Neural crest cell (in vitro differentiated cells): ENCODE measurements at regions not wholly inside any gene's neighbourhood (a gene's known extent, or its start where the extent isn't known, plus 50 kb on each side); places are given as distances from the start of the nearest gene placed in this dataset.

Experiments
- DNase-seq: peaks from one replicate; pipeline ENCODE4 v3.0.0; 2021; ENCODE audit warnings: low read depth, mixed read lengths, low spot score
- H3K27ac Mint-ChIP-seq: one replicate; pipeline ENCODE4 v1.8.0; 2021; ENCODE audit warnings: mild to moderate bottlenecking, mixed read lengths; ENCODE audit not compliant: unreplicated experiment
- H3K27me3 Mint-ChIP-seq: 2 replicates; pipeline ENCODE4 v1.8.0; 2021; ENCODE audit warnings: low read depth, mild to moderate bottlenecking, mixed read lengths
- H3K36me3 Mint-ChIP-seq: 2 replicates; pipeline ENCODE4 v1.8.0; 2021; ENCODE audit warnings: low read depth, mild to moderate bottlenecking, mixed read lengths
- H3K4me1 Mint-ChIP-seq: 2 replicates; pipeline ENCODE4 v1.8.0; 2021; ENCODE audit warnings: mixed read lengths
- H3K4me3 Mint-ChIP-seq: one replicate; pipeline ENCODE4 v1.8.0; 2021; ENCODE audit warnings: mild to moderate bottlenecking, mixed read lengths
- H3K9me3 Mint-ChIP-seq: 2 replicates; pipeline ENCODE4 v1.8.0; 2021; ENCODE audit warnings: mixed read lengths
- TF ChIP-seq, protein P1 (sequence below): fragments of 200-600 bp; sonication (generic); conservative IDR thresholded peaks from 2 replicates; pipeline ENCODE4 v1.5.0; 2021; ENCODE audit warnings: antibody characterized with exemption, mild to moderate bottlenecking

DNA sequence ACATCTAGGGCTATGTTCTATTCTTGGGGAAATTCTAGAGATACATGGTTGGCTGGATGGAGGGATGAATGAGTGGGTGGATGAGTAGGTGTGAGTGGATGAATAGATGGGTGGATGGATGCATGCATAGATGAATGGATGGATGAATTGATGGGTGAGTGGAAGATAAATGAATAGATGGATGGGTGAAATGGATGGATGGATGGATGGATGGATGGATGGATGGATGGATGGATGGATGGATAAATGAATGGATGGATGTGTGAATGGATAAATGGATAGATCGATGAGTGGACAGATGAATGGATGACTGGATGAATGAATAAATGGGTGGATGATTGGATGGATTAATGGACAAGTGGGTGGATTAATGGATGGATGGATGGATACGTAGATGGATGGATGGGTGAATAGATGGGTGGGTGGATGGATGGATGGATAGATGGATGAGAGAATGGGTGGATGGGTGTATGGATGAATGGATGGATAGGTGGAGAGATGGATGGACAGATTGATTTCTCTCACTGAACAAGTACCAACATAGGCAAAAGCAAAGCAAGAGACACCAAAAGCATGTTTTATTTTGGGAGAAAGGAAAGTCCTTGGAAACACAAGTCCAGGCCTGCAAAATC lies 143.2 kb downstream of the TSHZ3 start:
- DNase-seq = no peak
- H3K36me3 Mint-ChIP-seq = no peaks in the 10 kb centered on the region
- TF ChIP-seq, protein P1, sequence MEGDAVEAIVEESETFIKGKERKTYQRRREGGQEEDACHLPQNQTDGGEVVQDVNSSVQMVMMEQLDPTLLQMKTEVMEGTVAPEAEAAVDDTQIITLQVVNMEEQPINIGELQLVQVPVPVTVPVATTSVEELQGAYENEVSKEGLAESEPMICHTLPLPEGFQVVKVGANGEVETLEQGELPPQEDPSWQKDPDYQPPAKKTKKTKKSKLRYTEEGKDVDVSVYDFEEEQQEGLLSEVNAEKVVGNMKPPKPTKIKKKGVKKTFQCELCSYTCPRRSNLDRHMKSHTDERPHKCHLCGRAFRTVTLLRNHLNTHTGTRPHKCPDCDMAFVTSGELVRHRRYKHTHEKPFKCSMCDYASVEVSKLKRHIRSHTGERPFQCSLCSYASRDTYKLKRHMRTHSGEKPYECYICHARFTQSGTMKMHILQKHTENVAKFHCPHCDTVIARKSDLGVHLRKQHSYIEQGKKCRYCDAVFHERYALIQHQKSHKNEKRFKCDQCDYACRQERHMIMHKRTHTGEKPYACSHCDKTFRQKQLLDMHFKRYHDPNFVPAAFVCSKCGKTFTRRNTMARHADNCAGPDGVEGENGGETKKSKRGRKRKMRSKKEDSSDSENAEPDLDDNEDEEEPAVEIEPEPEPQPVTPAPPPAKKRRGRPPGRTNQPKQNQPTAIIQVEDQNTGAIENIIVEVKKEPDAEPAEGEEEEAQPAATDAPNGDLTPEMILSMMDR = no peak
- no peak overlapping the region for H3K4me3 Mint-ChIP-seq
- no peak overlapping the region for H3K27ac Mint-ChIP-seq
- H3K4me1 Mint-ChIP-seq = no peaks in the 10 kb centered on the region
- peaks cover 5% of the 10 kb centered on the region for H3K9me3 Mint-ChIP-seq
- H3K27me3 Mint-ChIP-seq = peaks cover 45% of the 10 kb centered on the region

DNA sequence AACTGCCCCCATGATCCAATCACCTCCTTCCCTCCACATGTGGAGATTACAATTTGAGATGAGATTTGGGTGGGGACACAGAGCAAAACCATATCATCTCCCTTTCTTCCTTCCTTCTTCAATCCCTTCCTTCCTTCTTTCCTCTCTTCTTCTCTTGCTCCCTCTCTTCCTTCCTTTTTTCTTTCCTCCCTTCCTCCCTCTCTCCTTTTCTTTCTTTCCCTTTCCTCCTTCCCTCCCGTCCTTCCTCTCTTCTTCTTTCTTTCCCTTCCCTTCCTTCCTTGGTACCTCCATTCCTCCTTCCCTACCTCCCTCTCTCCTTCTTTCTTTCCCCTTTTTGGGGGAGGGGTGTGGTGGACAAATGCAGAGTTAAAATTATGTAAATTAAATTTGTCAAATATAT lies 145.1 kb downstream of the TSHZ3 start:
- no peak for DNase-seq
- no peaks in the 10 kb centered on the region for H3K36me3 Mint-ChIP-seq
- H3K27ac Mint-ChIP-seq = no peak overlapping the region
- TF ChIP-seq, protein P1 = no peak
- peaks cover 11% of the 10 kb centered on the region for H3K9me3 Mint-ChIP-seq
- H3K4me3 Mint-ChIP-seq = no peak overlapping the region
- no peaks in the 10 kb centered on the region for H3K4me1 Mint-ChIP-seq
- H3K27me3 Mint-ChIP-seq = peaks cover 58% of the 10 kb centered on the region

DNA sequence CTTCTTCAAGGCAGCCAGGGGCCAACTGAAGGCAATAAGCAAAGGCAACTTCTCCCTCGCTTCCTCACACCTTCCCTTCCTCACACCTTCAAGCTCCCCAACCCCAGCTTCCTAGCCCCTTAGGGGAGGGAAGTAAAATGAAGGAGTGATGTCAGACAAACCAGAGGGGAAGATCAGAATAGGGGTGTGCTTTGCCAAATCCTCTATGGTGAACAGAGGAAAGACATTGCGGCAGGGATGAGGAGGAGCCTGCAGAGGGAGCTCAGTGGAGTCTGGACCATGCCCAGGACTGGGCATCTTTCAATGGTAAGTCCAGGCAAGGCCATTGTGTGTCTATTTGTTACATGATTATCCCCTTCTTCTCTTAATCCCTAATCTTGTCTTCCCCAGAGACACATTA lies 164.0 kb downstream of the TSHZ3 start:
- Mint-ChIP-seq H3K4me3 (no peak overlapping the region), H3K27me3 (peaks cover 7% of the 10 kb centered on the region), H3K36me3 (no peaks in the 10 kb centered on the region), H3K27ac (no peak overlapping the region), H3K4me1 (no peaks in the 10 kb centered on the region), H3K9me3 (peaks cover 6% of the 10 kb centered on the region)
- TF ChIP-seq, protein P1 = no peak
- DNase-seq = no peak

DNA sequence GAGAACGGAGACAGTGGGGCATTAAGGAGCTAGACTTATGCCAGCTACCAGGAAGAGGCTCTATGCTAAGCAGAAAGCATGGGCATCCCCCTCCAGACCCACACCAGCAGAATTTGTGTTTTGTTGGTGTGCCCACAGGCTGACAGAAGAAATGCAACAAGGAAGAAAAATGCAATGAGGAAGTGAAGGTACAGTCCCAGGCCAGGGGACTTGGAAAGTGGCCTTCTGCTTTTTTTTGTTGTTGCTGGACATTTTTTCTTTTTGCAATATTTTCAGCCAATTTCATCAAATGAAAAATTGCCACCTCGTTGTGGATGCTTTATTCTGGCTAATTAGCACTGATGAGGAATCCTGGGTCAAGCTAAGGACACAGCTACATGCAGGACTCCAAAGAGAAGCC lies 167.7 kb downstream of the TSHZ3 start:
- no peak overlapping the region for H3K4me3 Mint-ChIP-seq
- no peaks in the 10 kb centered on the region for H3K36me3 Mint-ChIP-seq
- DNase-seq = no peak
- H3K27ac Mint-ChIP-seq = no peak overlapping the region
- H3K4me1 Mint-ChIP-seq = no peaks in the 10 kb centered on the region
- peaks cover 7% of the 10 kb centered on the region for H3K27me3 Mint-ChIP-seq
- H3K9me3 Mint-ChIP-seq = peaks cover 7% of the 10 kb centered on the region
- TF ChIP-seq, protein P1 = no peak

DNA sequence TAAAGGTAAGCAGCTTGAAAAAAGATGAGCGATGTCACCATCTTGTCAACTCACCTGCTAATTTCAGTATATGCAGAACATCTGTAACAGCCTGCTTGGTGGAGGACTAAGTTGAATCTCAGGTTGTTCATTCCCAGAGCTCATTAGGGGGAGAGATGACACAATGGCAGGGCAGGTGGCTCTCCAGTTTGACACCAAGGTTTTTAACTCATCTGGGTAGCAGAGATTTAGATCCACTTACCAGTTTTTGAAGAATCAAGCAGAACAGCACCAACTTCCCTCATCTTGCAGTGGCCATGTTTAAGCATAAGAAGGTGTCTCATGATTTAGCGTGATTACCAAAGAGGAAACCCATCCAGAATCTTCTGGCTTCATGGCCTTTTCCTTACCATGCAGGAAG lies 168.3 kb downstream of the TSHZ3 start:
- DNase-seq = no peak
- TF ChIP-seq, protein P1 = no peak
- Mint-ChIP-seq H3K27ac (no peak overlapping the region), H3K36me3 (no peaks in the 10 kb centered on the region), H3K4me1 (no peaks in the 10 kb centered on the region), H3K4me3 (no peak overlapping the region), H3K27me3 (peaks cover 2% of the 10 kb centered on the region), H3K9me3 (peaks cover 7% of the 10 kb centered on the region)
